Activated CD4-positive, alpha-beta T cell treated with anti-CD3 and anti-CD28 coated beads, Interleukin-2, Interleukin-4, amounts not matched to agents 100 ng/mL and 50 ng/mL, durations not matched to agents 16 hours and 8 hours (primary cell): ENCODE measurements at regions not wholly inside any gene's neighbourhood (a gene's known extent, or its start where the extent isn't known, plus 50 kb on each side); places are given as distances from the start of the nearest gene placed in this dataset.
A peak's percentile ranks its signal among the peaks of the same experiment; 100 is the strongest.
"Not testable (repeated sequence)": the region's sequence is repeated elsewhere in the genome, so short reads cannot be mapped to it uniquely, and the experiment has no call there.

Source experiments
- DNase-seq: peaks from one replicate; pipeline ENCODE4 v3.0.0-alpha.2; 2020; ENCODE audit warnings: low spot score

GRCh38 chr9:104980039-104980654 lies 52.2 kb upstream of the ABCA1 start:
- no peak for DNase-seq

- no peak for DNase-seq
These were observed 53.7 kb upstream of the ABCA1 start for GRCh38 chr9:104981543-104982129.

- DNase-seq: no peak
These were observed 54.6 kb upstream of the ABCA1 start for GRCh38 chr9:104982543-104982942.

DNA sequence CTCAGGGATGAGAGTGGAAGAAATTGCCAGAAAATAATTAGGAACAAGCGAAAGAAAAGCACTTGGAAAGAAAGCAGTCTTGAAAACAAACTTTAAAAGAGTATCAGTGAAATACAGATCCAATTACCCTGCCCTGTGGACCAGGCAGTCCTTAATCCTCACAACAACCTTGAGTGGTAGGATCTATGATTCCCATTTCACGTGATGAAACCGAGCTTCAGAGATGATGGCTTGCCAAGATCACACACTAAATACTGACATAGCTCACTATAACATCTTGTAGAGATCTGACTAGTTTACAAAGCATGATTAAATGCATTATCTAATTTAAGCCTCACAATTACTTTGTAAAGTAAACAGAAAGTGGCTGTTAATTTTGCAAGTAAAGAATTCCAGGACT lies 55.5 kb upstream of the ABCA1 start:
- DNase-seq: no peak

GRCh38 chr9:104984121-104984520 lies 56.2 kb upstream of the ABCA1 start:
- no peak for DNase-seq

- DNase-seq: no peak
These were observed 56.6 kb upstream of the ABCA1 start for GRCh38 chr9:104984542-104984941.

DNA sequence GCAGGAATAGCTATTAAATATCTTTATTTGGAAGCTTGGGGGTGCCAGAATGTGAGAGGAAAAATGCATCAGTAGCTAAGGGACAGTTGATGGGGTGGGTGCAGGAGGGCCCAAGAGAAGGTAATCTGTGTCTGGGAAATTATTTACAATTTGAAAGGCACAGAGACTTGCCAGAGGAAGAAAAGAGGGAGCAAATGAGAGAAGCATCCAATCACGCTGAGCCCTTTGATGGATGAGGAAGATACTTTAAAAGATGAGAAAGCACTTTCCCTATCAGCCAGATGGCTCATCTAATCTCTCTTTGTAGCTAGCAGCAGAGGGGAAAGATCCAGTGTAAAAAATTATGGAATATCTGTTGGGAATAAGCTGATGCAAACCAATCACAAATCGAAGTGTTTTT lies 57.0 kb upstream of the ABCA1 start:
- no peak for DNase-seq

GRCh38 chr9:104986096-104986495 lies 58.1 kb upstream of the ABCA1 start:
- DNase-seq: no peak

GRCh38 chr9:104987743-104988142 lies 59.8 kb upstream of the ABCA1 start:
- DNase-seq: no peak

DNA sequence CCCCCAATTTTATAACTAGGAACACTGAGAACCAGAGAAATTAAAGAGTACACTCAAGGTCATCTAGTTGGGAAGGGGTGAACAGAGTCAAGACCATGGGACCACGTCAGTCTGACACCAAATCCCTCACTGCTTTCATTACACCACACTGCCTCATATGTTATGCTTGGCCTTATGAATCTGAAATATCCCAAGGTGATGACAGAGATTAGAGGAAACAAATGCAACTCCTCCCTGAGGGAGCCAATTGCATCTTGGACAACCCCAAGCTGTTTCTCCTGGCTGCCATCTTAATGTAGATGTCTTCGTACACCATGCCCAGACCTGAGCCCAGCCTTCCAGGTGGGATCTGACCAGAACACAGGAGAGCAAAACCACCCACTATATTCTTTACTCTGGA lies 60.6 kb upstream of the ABCA1 start:
- DNase-seq: no peak

- DNase-seq: peak; percentile 82
These were observed 63.4 kb upstream of the ABCA1 start for GRCh38 chr9:104991144-104991953.

DNA sequence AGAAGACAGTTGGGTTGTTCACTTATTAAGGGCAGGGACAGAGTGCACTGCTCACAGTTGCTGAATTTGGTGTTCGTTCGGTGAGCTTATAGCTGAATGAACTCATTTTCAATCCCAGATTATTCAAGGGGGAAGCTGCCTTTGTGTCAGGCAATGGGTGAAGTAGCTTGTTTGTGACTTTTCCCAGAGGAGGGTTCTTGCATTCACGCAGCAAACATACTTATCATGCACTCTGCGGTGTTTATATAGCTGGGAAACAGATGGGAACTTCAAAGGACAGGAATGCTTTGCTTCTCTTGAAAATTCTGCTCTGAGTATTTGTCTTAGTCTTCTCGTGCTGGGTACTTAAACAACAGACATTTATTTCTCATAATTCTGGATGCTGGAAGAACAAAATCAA lies 64.7 kb upstream of the ABCA1 start:
- DNase-seq: no peak

DNA sequence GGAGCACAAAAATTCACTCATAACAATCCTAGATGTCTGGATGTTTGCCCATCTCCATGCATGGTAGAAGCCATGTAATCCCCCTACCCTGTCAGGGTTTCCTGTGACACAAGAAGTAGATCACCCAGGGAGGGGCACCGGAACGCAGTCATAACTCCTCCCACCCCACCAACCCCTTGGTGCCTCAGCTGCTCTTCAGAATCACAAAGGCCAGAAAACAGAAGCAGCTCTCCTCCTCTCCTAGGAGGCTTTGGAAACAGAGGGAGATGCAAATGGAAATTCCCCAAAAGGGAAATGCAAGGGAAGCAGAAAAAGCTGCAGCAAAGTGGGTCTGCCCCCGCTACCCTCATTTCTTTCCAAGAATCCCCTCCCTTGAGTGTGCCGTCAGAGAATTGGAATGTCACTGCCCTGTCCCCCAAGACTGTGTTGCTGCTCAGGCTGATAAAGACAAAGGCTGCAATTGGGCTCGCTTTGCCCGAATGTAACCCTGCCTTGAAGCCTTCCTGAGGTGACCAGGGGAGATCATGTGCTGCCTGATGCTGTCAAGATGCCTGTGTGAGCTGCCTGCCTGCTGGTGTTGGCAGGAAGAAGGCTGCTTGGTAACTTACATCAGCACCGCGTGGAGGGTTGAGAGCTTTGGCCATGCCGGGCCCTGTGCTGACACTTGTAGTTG lies 65.5 kb upstream of the ABCA1 start:
- DNase-seq: no peak

DNA sequence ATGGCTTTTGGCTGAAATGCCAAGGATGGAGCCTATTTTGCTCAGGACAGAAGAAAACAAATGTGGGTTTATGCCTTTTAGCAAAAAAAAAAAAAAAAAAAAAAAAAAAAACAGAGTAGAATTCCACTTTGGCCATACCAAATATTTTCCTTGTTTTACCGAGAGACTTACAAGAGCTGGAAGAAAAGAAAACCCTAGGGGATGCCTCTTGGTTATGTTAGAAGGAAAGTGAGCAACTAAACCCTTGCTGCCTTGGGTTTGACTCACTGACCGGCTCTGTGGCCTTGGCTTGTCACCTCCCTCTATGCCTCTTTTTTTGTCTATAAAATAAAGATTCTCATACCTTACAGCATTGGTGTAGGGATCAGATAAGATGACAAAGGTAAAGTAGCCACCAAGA lies 69.6 kb upstream of the ABCA1 start:
- DNase-seq: no peak

DNA sequence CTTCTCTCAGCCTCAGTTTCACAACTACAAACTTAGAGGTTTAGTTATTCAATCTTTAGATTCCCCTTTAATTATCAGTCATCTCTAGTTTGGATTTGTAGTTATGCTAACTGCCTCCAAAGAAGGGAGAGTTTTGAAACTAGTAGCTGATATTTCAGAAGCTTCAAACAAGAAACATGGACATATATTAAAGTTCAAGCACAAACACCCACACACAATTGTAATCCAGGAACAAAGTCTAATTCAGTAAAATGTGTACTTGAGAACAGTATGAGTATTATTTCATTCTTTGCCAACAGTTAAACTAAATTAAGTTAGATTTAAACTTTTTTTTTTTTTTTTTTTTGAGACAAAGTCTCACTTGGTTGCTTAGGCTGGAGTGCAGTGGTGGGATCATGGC lies 71.2 kb upstream of the ABCA1 start:
- DNase-seq: no peak

GRCh38 chr9:105000529-105000928 lies 72.6 kb upstream of the ABCA1 start:
- DNase-seq: not testable (repeated sequence)

GRCh38 chr9:105004466-105005090 lies 76.6 kb upstream of the ABCA1 start:
- no peak for DNase-seq

DNA sequence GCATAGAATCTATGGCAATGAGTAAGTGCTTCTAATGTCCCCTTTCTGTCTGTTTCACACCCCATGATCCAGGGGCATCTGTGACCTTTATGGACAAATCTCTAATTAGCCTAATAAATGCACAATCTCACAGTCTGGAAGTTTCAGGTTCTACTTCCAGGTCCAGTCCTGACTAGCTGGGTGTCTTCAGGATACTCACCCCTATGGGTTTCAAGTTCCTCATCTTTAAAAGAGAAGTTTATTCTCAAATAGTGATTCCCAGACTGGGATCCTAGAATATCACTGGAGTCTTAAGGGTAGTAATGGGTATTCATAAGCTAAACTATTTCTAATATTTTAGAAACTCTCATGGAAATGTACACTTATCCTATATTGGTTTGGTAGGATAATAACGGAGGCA lies 77.2 kb upstream of the ABCA1 start:
- no peak for DNase-seq

GRCh38 chr9:105006514-105006913 lies 78.6 kb upstream of the ABCA1 start:
- DNase-seq: no peak

DNA sequence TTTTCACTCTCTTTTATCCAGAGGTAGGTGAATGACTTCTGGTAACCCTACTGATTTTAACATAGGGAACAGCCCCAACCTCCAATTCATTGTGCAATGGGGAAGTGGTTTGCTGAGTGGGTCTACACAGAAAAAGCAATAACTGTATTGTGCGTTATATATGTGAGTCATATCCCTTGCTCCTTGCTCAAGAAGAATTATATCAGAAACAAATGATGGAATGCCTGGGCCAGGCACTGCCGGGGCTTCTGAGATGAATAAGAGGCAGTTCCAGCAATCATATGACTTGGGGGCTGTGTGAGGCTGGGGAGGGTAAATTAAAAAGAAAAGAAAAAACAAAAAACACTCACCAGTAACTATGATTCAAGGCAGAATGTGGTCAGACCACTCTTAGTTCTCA lies 79.2 kb upstream of the ABCA1 start:
- peak; percentile 25 for DNase-seq

DNA sequence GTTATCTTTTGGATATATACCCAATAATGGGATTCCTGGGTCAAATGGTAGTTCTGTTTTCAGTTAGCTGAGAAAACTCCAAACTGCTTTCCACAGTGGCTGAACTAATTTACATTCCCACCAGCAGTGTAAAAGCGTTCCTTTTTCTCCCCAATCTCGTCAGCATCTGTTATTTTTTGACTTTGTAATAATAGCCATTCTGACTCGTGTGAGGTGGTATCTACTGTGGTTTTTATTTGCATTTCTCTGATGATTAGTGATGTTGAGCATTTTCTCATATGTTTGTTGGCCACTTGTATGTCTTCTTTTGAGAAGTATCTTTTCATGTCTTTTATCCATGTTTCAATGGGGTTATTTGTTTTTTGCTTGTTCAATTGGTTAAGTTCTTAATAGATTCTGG lies 82.1 kb upstream of the ABCA1 start:
- not testable (repeated sequence) for DNase-seq

- peak; percentile 16 for DNase-seq
These were observed 94.0 kb upstream of the ABCA1 start for GRCh38 chr9:105021917-105022316.
